Breast epithelium (tissue), 4 donors: ENCODE measurements at regions not wholly inside any gene's neighbourhood (a gene's known extent, or its start where the extent isn't known, plus 50 kb on each side); places are given as distances from the start of the nearest gene placed in this dataset.

ENCODE experiments used
- DNase-seq, 2 donors: peaks; one replicate each; pipeline ENCODE4 v3.0.0-alpha.2; 2019; ENCODE audit warnings: low spot score in 2 of 2
- H3K27ac ChIP-seq, 2 donors: fragments of 200-600 bp; sonication (generic) in 1 of 2; one replicate each; pipeline ENCODE4 v1.5.1; 2016 to 2019; ENCODE audit warnings: mild to moderate bottlenecking in 1 of 2
- H3K27me3 ChIP-seq, 2 donors: fragments of 200-600 bp; sonication (generic) in 1 of 2; one replicate each; pipeline versions ENCODE4 v1.5.1 to v1.6.0; 2017 to 2019; ENCODE audit warnings: control low read depth in 1 of 2, mild to moderate bottlenecking in 1 of 2
- H3K36me3 ChIP-seq: fragments of 200-600 bp; one replicate; pipeline ENCODE4 v1.5.1; 2019
- H3K4me1 ChIP-seq, 2 donors: fragments of 200-600 bp; sonication (generic); one replicate each; pipeline ENCODE4 v1.5.1; 2016 to 2019; ENCODE audit warnings: control low read depth in 1 of 2
- H3K4me3 ChIP-seq, 3 donors: fragments of 200-600 bp; sonication (generic); 1 replicate in 2 of 3; 2 replicates in 1 of 3; pipeline ENCODE4 v1.5.1; 2016 to 2019; ENCODE audit warnings: mild to moderate bottlenecking in 3 of 3, moderate library complexity in 2 of 3
- H3K9me3 ChIP-seq, 2 donors: fragments of 200-600 bp; sonication (generic) in 1 of 2; one replicate each; pipeline ENCODE4 v1.5.1; 2016 to 2019; ENCODE audit warnings: control low read depth in 1 of 2
- POLR2A ChIP-seq: fragments of 450-650 bp; IDR thresholded peaks from one replicate; pipeline ENCODE4 v1.6.1; 2016; ENCODE audit warnings: antibody characterized with exemption, mild to moderate bottlenecking, moderate library complexity
- POLR2AphosphoS5 ChIP-seq, 3 donors: sonication (generic); formaldehyde crosslinking; IDR thresholded peaks; one replicate each; pipeline ENCODE4 v1.6.1; 2017; ENCODE audit warnings: antibody characterized with exemption in 3 of 3
- intact Hi-C: fragments of 100-400 bp; cut with DNase I; formaldehyde crosslinking; loops from one replicate; pipeline ENCODE4 v1.15.1; 2023; ENCODE audit warnings: low total_unique reads
- TF ChIP-seq, protein P1 (sequence below), 3 donors: fragments of 450-650 bp; IDR thresholded peaks; one replicate each; pipeline ENCODE4 v1.5.1; 2016 to 2017; ENCODE audit warnings: antibody characterized with exemption in 3 of 3, mild to moderate bottlenecking in 3 of 3, moderate library complexity in 3 of 3

DNA sequence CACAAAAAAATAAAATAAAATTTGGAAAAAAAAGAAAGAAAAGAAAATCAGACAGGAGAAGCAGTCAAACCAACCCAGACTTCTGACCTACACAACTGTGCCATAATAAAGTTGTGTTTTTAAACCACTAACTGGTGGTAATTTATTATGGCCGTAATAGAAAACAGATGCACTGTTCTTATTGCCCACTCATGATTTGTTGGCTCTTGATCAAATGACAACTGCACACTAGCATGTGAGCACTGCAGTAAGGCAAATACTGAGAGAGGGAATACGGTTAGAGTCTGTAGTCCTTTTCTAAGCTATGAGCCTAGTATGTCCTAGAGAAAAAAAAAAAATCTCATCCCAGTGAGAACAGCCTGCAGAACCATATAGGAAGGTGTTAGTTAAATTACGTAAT, 61.2 kb upstream of the TNR start:
- Histone ChIP-seq H3K27me3 (no peaks in the 10 kb centered on the region), H3K36me3 (no peaks in the 10 kb centered on the region), H3K27ac (no peak overlapping the region), H3K4me3 (no peak overlapping the region), H3K4me1 (no peaks in the 10 kb centered on the region), H3K9me3 (no peaks in the 10 kb centered on the region)
- DNase-seq, result no peak
- TF ChIP-seq POLR2AphosphoS5 (IDR thresholded peaks at IDR 0.05) (no peak), POLR2A (no peak)
- TF ChIP-seq, protein P1, sequence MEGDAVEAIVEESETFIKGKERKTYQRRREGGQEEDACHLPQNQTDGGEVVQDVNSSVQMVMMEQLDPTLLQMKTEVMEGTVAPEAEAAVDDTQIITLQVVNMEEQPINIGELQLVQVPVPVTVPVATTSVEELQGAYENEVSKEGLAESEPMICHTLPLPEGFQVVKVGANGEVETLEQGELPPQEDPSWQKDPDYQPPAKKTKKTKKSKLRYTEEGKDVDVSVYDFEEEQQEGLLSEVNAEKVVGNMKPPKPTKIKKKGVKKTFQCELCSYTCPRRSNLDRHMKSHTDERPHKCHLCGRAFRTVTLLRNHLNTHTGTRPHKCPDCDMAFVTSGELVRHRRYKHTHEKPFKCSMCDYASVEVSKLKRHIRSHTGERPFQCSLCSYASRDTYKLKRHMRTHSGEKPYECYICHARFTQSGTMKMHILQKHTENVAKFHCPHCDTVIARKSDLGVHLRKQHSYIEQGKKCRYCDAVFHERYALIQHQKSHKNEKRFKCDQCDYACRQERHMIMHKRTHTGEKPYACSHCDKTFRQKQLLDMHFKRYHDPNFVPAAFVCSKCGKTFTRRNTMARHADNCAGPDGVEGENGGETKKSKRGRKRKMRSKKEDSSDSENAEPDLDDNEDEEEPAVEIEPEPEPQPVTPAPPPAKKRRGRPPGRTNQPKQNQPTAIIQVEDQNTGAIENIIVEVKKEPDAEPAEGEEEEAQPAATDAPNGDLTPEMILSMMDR (IDR thresholded peaks at IDR 0.05), result no peak
- intact Hi-C loops, result no loop called here

DNA sequence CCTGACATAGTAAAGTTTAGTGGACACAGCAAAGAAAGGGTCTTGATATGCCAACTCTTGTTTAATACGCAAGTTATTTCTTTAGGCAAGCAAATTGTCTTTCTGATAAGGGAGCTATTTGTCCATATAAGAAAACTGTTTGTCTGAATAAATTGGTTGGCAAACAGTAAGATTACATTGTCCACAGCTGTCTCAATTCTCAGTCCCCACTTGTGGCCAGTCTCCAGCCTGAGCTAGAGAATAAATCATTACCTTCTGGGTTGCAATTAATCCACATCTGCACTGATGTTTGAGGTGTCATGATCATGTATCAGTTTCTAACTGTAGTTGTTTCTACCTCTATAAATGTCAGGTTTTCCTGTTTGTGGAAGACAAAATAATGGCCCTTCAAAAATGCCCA, 60.0 kb upstream of the TNR start:
- Histone ChIP-seq H3K9me3 (no peaks in the 10 kb centered on the region), H3K27me3 (no peaks in the 10 kb centered on the region), H3K27ac (no peak overlapping the region), H3K36me3 (no peaks in the 10 kb centered on the region), H3K4me1 (no peaks in the 10 kb centered on the region), H3K4me3 (no peak overlapping the region)
- DNase-seq, result no peak
- TF ChIP-seq POLR2AphosphoS5 (IDR thresholded peaks at IDR 0.05) (no peak), POLR2A (no peak)
- TF ChIP-seq, protein P1 (IDR thresholded peaks at IDR 0.05), result no peak
- intact Hi-C loops, result no loop called here

DNA sequence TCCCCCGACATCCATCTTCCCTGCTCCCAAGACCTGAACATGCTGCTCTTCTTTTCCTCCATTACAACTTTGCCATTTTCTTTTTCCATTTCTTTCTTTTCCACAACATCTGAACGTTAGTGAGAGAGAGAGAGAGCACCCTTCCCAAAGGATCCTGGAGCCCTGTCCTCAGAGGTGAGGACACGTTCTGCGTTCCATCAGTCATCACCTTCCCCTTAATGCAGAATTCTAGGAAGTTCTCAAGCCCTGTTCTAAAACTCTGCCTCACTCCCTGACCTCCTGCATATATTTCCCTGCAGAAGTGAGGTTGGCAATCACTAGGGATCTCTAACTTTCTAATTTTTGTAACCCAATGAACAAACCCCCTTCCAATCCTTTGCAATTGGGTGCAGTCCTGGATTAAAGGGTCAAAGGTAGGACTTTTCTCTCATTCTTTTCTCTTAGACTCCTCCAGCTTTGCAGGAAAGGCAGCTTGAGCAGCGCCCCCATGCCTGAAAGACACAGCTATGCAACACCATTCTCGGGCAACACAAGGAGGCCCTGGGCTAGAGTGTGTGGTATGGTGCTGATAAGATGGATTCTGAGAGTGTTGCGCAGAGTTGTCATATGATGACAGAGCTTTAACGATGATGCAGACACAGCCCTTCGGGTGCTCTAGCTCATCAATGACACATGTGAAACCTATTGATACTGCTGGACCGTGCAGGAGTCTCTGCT, 59.2 kb upstream of the TNR start:
- no peak for DNase-seq
- Histone ChIP-seq H3K9me3 (no peaks in the 10 kb centered on the region), H3K4me3 (no peak overlapping the region), H3K36me3 (no peaks in the 10 kb centered on the region), H3K27ac (no peak overlapping the region), H3K27me3 (no peaks in the 10 kb centered on the region), H3K4me1 (no peaks in the 10 kb centered on the region)
- intact Hi-C loops, result no loop called here
- TF ChIP-seq POLR2A, result no peak
- TF ChIP-seq, protein P1 (IDR thresholded peaks at IDR 0.05), result no peak
- TF ChIP-seq POLR2AphosphoS5 (IDR thresholded peaks at IDR 0.05), result no peak

DNA sequence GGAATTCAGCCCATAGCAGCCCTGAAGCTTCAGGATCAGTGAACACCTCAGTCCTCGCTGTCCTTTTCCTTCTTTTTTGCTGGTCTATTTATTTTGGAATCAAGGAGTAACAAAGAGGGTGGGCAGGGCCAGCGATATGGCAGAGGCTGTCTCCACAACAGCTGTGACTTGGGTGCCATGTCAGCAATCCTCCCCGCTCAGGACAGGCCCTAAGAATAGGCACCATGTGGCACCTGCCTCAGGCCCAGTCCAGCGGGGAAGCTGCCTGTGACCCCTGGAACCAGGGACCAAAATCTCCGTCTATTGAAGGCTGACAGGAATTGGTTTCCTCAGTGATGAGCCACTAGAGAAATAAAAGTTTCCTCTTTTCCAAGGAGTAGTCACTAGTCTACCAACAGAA, 58.6 kb upstream of the TNR start:
- Histone ChIP-seq H3K27ac (no peak overlapping the region), H3K4me3 (no peak overlapping the region), H3K36me3 (no peaks in the 10 kb centered on the region), H3K27me3 (no peaks in the 10 kb centered on the region), H3K9me3 (no peaks in the 10 kb centered on the region), H3K4me1 (no peaks in the 10 kb centered on the region)
- DNase-seq, result no peak
- intact Hi-C loops, result no loop called here
- TF ChIP-seq, protein P1 (IDR thresholded peaks at IDR 0.05), result no peak
- no peak for TF ChIP-seq POLR2A
- no peak for TF ChIP-seq POLR2AphosphoS5 (IDR thresholded peaks at IDR 0.05)

DNA sequence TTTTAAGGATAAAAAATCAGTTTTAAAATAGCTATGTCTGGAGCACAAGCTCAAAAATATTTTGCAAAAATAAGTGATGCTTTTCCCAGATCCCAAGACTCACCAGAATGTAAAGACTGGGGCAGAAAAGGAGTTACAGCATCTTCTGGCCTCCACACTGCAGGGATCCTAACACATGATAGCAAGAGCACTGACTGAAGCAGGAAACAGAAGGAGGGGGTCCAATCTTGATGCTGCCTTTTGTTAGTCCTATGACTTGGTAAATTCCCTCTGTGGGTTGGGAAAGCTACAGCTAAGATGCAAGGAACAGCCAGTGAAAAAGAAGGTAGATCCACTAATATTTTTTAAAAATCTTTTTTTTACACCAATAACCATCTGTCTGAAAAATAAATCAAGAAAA, 54.2 kb upstream of the TNR start:
- TF ChIP-seq, protein P1 (IDR thresholded peaks at IDR 0.05), result no peak
- TF ChIP-seq POLR2A (no peak), POLR2AphosphoS5 (IDR thresholded peaks at IDR 0.05) (no peak)
- intact Hi-C loops, result no loop called here
- no peak overlapping the region for H3K4me3 ChIP-seq

More for the DNA sequence above, 54.2 kb upstream of the TNR start:
- H3K36me3 ChIP-seq, result no peaks in the 10 kb centered on the region
- H3K27ac ChIP-seq, result no peak overlapping the region
- H3K9me3 ChIP-seq, result no peaks in the 10 kb centered on the region
- DNase-seq, result no peak
- no peaks in the 10 kb centered on the region for H3K27me3 ChIP-seq
- H3K4me1 ChIP-seq, result no peaks in the 10 kb centered on the region
